Ishikawa (cell line): ENCODE measurements at regions not wholly inside any gene's neighbourhood (a gene's known extent, or its start where the extent isn't known, plus 50 kb on each side); places are given as distances from the start of the nearest gene placed in this dataset.

Experiments used
- CEBPB ChIP-seq: IDR thresholded peaks from 2 replicates; pipeline ENCODE4 v1.6.1; 2012
- CREB1 ChIP-seq: IDR thresholded peaks from 2 replicates; pipeline ENCODE4 v1.6.1; 2012; ENCODE audit warnings: low read depth
- EGR1 ChIP-seq: IDR thresholded peaks from 2 replicates; pipeline ENCODE4 v1.6.1; 2012
- EP300 ChIP-seq: IDR thresholded peaks from 2 replicates; pipeline ENCODE4 v1.6.1; 2012; ENCODE audit warnings: borderline replicate concordance
- FOXM1 ChIP-seq: IDR thresholded peaks from 2 replicates; pipeline ENCODE4 v1.6.1; 2012; ENCODE audit warnings: low read depth, borderline replicate concordance
- NFIC ChIP-seq: IDR thresholded peaks from 2 replicates; pipeline ENCODE4 v1.6.1; 2012
- RAD21 ChIP-seq: IDR thresholded peaks from 2 replicates; pipeline ENCODE4 v1.6.1; 2012; ENCODE audit warnings: low read depth
- TAF1 ChIP-seq: IDR thresholded peaks from 2 replicates; pipeline ENCODE4 v1.6.1; 2012; ENCODE audit warnings: low read depth, mild to moderate bottlenecking
- TCF12 ChIP-seq: IDR thresholded peaks from 2 replicates; pipeline ENCODE4 v1.6.1; 2012; ENCODE audit warnings: low read depth
- TEAD4 ChIP-seq: IDR thresholded peaks from 2 replicates; pipeline ENCODE4 v1.6.1; 2012
- YY1 ChIP-seq: IDR thresholded peaks from 2 replicates; pipeline ENCODE4 v1.6.1; 2012; ENCODE audit warnings: low read depth
- ZBTB7A ChIP-seq: IDR thresholded peaks from 2 replicates; pipeline ENCODE4 v1.6.1; 2012; ENCODE audit warnings: low read depth
- TF ChIP-seq, protein P1 (sequence below): IDR thresholded peaks from 2 replicates; pipeline ENCODE4 v1.6.1; 2012; ENCODE audit warnings: low read depth, mild to moderate bottlenecking
- TF ChIP-seq, protein P2 (sequence below): IDR thresholded peaks from 2 replicates; pipeline ENCODE4 v1.6.1; 2012
- TF ChIP-seq, protein P3 (sequence below): IDR thresholded peaks from 2 replicates; pipeline ENCODE4 v1.6.1; 2012

DNA sequence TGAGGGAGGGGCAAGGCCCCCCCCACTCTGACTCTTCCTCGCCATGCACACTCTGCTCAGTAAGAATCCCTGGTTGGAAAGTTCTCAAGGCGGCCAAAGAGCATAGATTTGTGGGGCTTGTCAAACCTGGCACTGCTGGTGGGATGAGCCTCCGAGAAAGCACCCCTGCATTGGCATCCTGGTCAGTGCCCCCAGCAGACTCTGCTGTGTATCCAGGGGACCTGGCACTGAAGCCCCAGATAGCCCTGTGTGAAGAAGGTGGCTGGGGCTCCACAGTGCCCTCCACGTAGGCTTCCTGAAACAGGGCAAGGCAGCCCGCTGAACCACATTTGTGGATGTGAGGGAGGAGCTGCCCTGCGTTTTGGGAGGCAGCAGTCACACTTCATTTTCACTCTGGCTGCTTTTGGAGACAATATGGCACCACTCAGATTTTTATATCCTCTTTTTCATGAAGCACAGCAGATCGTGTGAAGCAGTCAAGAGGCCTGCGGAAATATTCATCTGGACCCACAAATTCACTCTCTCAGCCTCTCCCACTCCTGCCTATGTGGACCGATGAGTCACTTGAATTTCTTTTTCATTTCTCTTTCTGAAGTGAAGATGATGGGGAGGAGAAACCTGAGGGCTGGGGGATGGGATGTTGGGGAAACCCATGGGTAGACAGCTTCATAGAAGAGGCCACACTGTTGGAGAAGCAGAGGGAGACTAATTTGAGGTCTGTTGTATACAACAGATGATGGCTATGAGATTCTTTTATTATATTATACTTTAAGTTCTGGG, 88.7 kb upstream of the BCL6 start:
- TF ChIP-seq RAD21: no peak
- TF ChIP-seq FOXM1: no peak
- no peak for TF ChIP-seq NFIC
- TF ChIP-seq EGR1: no peak
- TF ChIP-seq TAF1: no peak
- TF ChIP-seq CEBPB: no peak
- TF ChIP-seq, protein P1, sequence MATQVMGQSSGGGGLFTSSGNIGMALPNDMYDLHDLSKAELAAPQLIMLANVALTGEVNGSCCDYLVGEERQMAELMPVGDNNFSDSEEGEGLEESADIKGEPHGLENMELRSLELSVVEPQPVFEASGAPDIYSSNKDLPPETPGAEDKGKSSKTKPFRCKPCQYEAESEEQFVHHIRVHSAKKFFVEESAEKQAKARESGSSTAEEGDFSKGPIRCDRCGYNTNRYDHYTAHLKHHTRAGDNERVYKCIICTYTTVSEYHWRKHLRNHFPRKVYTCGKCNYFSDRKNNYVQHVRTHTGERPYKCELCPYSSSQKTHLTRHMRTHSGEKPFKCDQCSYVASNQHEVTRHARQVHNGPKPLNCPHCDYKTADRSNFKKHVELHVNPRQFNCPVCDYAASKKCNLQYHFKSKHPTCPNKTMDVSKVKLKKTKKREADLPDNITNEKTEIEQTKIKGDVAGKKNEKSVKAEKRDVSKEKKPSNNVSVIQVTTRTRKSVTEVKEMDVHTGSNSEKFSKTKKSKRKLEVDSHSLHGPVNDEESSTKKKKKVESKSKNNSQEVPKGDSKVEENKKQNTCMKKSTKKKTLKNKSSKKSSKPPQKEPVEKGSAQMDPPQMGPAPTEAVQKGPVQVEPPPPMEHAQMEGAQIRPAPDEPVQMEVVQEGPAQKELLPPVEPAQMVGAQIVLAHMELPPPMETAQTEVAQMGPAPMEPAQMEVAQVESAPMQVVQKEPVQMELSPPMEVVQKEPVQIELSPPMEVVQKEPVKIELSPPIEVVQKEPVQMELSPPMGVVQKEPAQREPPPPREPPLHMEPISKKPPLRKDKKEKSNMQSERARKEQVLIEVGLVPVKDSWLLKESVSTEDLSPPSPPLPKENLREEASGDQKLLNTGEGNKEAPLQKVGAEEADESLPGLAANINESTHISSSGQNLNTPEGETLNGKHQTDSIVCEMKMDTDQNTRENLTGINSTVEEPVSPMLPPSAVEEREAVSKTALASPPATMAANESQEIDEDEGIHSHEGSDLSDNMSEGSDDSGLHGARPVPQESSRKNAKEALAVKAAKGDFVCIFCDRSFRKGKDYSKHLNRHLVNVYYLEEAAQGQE: no peak
- TF ChIP-seq YY1: no peak
- no peak for TF ChIP-seq ZBTB7A
- no peak for TF ChIP-seq TCF12
- TF ChIP-seq, protein P2, sequence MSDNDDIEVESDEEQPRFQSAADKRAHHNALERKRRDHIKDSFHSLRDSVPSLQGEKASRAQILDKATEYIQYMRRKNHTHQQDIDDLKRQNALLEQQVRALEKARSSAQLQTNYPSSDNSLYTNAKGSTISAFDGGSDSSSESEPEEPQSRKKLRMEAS: no peak
- no peak for TF ChIP-seq CREB1
- TF ChIP-seq TEAD4: no peak

DNA sequence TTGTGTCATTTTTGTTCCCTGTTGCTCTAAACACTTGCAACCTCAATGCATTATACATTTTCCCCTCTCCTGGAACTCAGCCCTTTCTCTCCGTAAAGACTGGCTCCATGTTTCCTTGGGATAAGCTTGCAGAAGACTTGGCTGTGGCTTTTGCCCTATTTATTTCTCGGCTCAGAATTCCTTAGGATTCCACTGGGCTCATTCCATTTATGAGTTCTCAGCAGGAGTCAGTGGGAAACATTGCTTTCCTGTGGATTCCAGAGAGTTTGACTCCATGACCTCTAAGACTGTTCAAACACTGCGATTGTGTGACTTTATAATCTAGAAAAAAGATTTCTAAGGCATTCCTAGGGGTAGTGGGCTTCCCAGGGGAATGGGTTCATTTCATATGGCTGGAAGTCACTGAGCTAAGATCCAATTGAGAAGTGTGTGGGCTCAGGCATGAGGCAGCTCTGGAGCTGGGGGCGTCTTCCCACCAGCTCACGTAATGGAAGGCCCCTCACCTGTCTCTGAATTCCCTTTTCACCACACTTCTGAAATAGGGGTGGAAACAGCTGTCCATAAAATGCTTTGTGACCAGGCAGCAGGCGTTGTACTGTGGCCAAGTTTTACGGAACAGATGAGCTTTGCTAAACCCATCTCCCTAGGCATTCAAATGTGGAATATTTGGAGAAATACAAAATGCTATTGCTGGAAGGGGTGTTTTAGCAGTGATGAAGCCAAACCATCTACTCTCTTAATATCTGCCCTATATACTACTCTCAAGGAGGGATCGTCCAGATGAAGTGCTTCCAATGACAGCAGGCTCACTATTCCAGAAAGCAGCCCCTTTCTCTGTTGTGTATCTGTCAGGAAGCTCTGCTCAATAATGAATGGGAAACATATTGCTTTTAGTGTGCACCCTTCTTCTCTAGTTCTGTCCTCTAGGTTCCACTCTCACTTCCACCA, 91.8 kb upstream of the BCL6 start:
- TF ChIP-seq FOXM1 (no peak), TEAD4 (no peak), TAF1 (no peak), RAD21 (no peak), EP300 (no peak), ZBTB7A (no peak), TCF12 (no peak), CEBPB (no peak), NFIC (no peak)

DNA sequence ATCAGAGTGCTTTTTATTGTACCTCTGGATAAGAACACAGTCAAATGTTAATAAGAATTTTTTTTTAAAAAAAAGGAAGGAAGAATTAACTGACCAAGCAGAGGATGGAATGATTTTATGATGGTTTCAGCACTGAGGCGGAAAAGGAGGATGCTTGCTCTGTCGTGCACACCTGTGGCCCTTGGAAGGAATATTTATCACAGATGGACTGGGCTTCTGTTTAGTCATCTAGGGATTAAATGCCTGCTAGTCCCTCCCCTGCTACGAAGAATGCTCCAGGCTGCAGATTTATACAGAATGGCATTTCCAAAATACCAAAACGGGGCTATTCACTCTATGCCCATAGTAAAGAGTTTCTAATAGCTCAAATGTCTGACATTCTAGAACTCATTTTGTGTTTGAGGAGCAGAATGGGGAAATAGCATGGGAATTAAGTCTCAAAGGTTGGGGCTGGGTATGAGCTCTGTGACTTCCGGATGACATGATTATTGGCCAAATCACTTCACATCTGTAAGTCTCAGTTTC, 92.8 kb upstream of the BCL6 start:
- TF ChIP-seq TEAD4: no peak

DNA sequence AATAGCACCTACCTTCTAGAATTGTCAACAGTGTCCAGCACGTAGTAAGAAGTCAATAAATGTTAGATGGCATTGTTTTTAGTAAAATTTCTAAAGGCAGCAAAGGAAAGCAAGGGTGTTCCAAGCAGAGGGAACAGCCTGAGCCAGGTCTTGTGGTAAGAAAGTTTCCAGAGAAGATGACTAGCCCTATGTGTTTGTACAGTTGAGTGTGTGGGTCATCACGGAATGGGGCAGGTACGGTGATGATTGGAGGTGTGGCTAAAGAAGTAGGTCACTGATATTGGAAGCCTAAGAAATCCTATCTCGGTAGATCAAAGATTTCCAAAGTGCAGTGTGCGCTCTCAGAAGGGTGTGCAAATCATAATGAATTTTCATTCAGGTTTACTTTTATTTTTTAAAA, 94.2 kb upstream of the BCL6 start:
- TF ChIP-seq EGR1 (no peak), YY1 (no peak), CEBPB (no peak), FOXM1 (no peak), TCF12 (no peak), RAD21 (no peak), ZBTB7A (no peak), TAF1 (no peak), TEAD4 (no peak), EP300 (no peak), NFIC (no peak), CREB1 (no peak)
- TF ChIP-seq, protein P2: no peak
- TF ChIP-seq, protein P3, sequence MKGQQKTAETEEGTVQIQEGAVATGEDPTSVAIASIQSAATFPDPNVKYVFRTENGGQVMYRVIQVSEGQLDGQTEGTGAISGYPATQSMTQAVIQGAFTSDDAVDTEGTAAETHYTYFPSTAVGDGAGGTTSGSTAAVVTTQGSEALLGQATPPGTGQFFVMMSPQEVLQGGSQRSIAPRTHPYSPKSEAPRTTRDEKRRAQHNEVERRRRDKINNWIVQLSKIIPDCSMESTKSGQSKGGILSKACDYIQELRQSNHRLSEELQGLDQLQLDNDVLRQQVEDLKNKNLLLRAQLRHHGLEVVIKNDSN: no peak
- TF ChIP-seq, protein P1: no peak

DNA sequence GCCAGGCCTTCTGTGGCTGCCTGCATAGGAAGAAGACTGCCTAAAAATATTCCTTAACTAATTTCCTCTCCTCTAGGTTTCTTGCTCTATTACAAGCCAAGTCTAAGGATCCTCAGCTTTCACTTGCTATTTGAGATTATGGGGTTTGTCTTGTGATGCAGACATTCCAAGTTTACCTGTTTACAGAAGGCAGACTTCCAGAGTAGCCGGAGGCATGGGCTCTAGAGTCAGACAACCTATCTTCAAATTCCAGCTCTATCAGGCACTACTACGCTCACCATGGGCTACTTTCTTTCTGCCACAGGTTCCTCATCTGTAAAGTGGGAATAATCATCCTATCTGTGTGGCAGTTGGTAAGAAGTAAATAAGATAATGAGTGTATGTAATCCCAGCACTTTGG, 95.6 kb upstream of the BCL6 start:
- TF ChIP-seq TCF12: no peak
- no peak for TF ChIP-seq EP300
- TF ChIP-seq CREB1: no peak

DNA sequence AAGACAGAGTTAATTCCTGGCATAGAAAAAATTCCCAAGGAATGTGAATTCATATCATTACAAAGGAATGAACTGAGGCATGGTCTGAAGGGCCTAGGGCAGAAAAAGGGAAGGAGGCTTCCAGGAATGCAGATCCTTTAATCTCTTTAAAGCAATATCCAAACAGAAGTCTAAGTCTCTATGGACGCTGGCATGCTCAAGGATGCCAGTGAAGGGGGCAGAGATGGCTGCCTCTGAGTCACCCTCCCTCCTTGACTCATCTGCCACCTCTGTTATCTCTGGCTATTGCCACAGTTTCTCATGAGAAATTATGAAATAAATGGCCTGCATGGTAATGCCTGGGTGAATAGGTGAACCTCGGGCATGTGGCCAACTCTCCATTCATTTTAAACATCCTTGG, 96.3 kb upstream of the BCL6 start:
- TF ChIP-seq EGR1 (no peak), TAF1 (no peak), NFIC (no peak), YY1 (no peak), TCF12 (no peak), ZBTB7A (no peak), EP300 (no peak), CEBPB (no peak), FOXM1 (no peak), RAD21 (no peak)
- TF ChIP-seq, protein P3: no peak
- TF ChIP-seq, protein P1: no peak
